ENCODE measurements at regions not wholly inside any gene's neighbourhood (a gene's known extent, or its start where the extent isn't known, plus 50 kb on each side); places are given as distances from the start of the nearest gene placed in this dataset.

GRCh38 chr20:60236613-60237012, 278.4 kb downstream of the CDH26 start:
- no peak for DNase-seq (ENCODE audit: low read depth in 1 of 2, low spot score in 1 of 2)
- H3K4me3 ChIP-seq (replicated peaks; ENCODE audit: insufficient read depth, low read length) = no peak overlapping the region
- no peaks in the 10 kb centered on the region for H3K27me3 ChIP-seq (ENCODE audit: insufficient read depth, poor library complexity, severe bottlenecking)
- H3K27ac ChIP-seq (replicated peaks) = no peak overlapping the region
- TF ChIP-seq CTCF (IDR thresholded peaks at IDR 0.05; ENCODE audit: insufficient read depth, low read length) = no peak
- TF ChIP-seq GABPA (IDR thresholded peaks at IDR 0.05; ENCODE audit: low read depth) = no peak
- no peak for TF ChIP-seq POLR2AphosphoS5 (IDR thresholded peaks at IDR 0.05; ENCODE audit: low read depth)
- TF ChIP-seq SPI1 (IDR thresholded peaks at IDR 0.05; ENCODE audit: borderline replicate concordance, low read depth) = no peak
- TF ChIP-seq REST (IDR thresholded peaks at IDR 0.05; ENCODE audit: insufficient replicate concordance, low read depth) = no peak

GRCh38 chr20:60237981-60238380, 279.8 kb downstream of the CDH26 start:
- no peak for DNase-seq (ENCODE audit: low read depth in 1 of 2, low spot score in 1 of 2)
- TF ChIP-seq REST (IDR thresholded peaks at IDR 0.05; ENCODE audit: insufficient replicate concordance, low read depth) (no peak), POLR2AphosphoS5 (IDR thresholded peaks at IDR 0.05; ENCODE audit: low read depth) (no peak), GABPA (IDR thresholded peaks at IDR 0.05; ENCODE audit: low read depth) (no peak), SPI1 (IDR thresholded peaks at IDR 0.05; ENCODE audit: borderline replicate concordance, low read depth) (peak; percentile 31; the same call in 1 of the 2 replicates), CTCF (IDR thresholded peaks at IDR 0.05; ENCODE audit: insufficient read depth, low read length) (no peak)
- Histone ChIP-seq H3K27me3 (ENCODE audit: insufficient read depth, poor library complexity, severe bottlenecking) (no peaks in the 10 kb centered on the region), H3K4me3 (replicated peaks; ENCODE audit: insufficient read depth, low read length) (no peak overlapping the region), H3K27ac (replicated peaks) (no peak overlapping the region)

DNA sequence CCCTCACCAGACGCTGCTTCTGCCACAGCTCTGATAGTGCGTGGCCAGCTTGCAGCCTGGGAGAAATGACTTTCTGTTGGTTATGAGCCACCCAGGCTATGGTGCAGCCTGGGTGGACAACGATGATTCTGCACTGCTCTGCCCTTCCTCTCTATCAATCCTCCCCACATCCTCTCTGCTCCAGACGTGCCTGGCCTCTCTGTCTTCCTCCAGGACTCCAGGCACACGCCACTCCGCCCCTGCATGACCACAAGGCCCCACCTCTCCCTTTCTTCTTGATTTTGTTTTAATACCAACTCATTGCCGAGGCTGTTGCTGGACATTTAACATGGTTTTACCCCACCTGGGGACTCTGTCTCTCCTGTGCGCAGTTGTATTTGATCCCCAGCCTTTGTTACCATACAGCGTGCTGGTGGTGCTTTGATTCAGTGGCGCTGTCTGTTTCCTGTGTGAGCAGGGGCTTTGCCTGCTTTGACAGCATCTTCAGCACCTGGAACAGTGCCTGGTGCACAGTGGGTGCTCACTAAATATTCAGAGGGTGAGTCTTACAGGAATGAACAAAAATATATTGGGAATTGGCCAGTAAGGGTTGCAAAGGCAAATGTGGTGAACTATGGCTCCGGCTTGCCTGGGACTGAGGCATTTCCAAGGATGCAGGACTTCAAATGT, 280.9 kb downstream of the CDH26 start:
- Histone ChIP-seq H3K27ac (replicated peaks) (no peak overlapping the region), H3K4me3 (replicated peaks; ENCODE audit: insufficient read depth, low read length) (no peak overlapping the region), H3K27me3 (ENCODE audit: insufficient read depth, poor library complexity, severe bottlenecking) (no peaks in the 10 kb centered on the region)
- no peak for DNase-seq (ENCODE audit: low read depth in 1 of 2, low spot score in 1 of 2)
- TF ChIP-seq POLR2AphosphoS5 (IDR thresholded peaks at IDR 0.05; ENCODE audit: low read depth) = no peak
- TF ChIP-seq SPI1 (IDR thresholded peaks at IDR 0.05; ENCODE audit: borderline replicate concordance, low read depth) = no peak
- TF ChIP-seq REST (IDR thresholded peaks at IDR 0.05; ENCODE audit: insufficient replicate concordance, low read depth) = no peak
- no peak for TF ChIP-seq GABPA (IDR thresholded peaks at IDR 0.05; ENCODE audit: low read depth)
- TF ChIP-seq CTCF (IDR thresholded peaks at IDR 0.05; ENCODE audit: insufficient read depth, low read length) = no peak

Measured in HL-60 (cell line).